ENCODE measurements at regions not wholly inside any gene's neighbourhood (a gene's known extent, or its start where the extent isn't known, plus 50 kb on each side); places are given as distances from the start of the nearest gene placed in this dataset.

DNA sequence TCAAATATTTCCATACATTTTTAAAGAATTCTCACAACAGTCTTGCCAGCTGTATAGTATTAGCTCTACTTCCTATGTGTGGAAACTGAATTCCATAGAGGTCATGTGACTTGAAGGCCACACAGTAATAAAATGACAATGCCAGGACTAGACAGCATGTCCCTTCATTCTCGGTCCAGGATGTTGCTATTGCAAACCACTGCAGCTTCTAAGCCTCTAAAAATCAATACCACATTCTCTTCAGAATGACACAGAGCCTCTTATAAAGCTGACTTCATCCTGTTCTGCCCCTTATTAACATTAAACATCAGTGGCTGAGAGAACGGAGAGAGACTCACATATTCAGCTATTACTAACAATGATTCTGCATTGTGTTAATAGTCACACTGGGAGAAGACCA is 240.3 kb upstream of the PEX5L start:
- no peak for DNase-seq (ENCODE audit: low read depth)
- no peak overlapping the region for H3K4me3 ChIP-seq (ENCODE audit: low read depth, low read length)
- TF ChIP-seq, protein P1, sequence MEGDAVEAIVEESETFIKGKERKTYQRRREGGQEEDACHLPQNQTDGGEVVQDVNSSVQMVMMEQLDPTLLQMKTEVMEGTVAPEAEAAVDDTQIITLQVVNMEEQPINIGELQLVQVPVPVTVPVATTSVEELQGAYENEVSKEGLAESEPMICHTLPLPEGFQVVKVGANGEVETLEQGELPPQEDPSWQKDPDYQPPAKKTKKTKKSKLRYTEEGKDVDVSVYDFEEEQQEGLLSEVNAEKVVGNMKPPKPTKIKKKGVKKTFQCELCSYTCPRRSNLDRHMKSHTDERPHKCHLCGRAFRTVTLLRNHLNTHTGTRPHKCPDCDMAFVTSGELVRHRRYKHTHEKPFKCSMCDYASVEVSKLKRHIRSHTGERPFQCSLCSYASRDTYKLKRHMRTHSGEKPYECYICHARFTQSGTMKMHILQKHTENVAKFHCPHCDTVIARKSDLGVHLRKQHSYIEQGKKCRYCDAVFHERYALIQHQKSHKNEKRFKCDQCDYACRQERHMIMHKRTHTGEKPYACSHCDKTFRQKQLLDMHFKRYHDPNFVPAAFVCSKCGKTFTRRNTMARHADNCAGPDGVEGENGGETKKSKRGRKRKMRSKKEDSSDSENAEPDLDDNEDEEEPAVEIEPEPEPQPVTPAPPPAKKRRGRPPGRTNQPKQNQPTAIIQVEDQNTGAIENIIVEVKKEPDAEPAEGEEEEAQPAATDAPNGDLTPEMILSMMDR (conservative IDR thresholded peaks at IDR 0.05; ENCODE audit: low read depth, low read length): no peak

DNA sequence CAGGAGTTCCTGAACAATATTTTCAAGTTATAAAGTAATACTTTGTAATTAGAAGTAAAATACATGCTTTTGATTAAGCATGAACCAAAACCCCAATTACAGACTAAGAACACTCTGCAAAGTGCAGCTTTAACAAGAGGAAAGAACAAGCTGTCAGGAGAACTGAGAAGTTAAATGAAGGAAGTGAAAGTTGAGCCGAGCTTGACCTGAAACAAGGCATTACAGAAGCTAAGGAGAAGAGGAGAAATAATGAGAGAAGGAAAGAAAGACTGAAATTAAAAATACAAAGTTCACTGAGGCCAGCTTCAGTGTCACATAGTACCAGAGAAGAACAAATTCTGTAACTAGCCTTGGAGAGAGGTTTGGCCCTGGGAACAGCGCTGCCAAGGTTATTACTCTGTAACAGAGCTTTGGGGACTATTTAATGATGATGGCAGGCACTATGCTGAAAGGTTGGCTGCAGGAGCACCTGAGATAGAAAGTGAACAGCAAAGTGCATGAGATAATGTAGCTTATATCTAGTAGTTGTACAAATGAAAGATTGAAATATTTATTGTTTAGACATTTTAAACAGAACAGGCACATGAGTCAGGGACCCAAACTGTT is 241.9 kb upstream of the PEX5L start:
- H3K4me3 ChIP-seq (ENCODE audit: low read depth, low read length): no peak overlapping the region
- no peak for DNase-seq (ENCODE audit: low read depth)
- TF ChIP-seq, protein P1 (conservative IDR thresholded peaks at IDR 0.05; ENCODE audit: low read depth, low read length): no peak

DNA sequence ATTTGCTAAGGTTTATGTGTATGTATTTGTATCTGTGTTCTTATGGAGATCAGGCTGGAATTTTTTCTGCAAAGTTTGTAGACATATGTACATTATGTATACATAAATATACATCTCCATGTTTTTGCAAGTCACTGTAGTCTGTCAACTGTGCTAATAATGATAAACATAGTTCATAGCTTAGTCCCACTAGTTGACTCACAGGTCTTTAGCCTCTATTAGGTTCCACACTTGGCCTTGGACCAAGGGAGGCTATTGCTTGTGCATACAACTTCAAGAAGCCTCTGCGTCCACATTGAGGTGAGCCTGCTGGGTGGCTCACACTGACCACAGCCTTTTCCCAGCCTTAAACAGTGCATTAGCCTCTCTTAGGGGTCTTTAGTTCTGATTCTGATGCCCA is 243.8 kb upstream of the PEX5L start:
- no peak for DNase-seq (ENCODE audit: low read depth)

DNA sequence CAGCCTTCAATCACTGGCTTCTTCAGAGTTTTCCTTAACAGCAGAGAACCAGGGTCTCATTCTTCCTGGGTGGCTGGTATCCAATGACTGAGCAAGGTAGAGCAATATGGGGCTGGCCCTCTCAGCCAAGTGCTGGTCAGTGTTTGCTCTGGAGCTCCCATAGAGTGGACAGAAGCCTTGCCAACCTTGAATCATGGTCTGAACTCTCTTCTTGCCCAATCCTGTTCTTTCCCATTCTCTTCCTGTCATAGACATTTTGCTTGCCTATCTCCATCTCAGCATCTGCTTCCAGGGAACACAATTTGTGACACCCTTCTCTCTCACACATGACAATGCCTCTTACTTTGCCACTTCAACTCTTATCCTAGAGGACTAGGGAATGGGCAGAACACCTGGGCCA is 245.6 kb upstream of the PEX5L start:
- H3K4me3 ChIP-seq (ENCODE audit: low read depth, low read length): no peak overlapping the region
- TF ChIP-seq, protein P1 (conservative IDR thresholded peaks at IDR 0.05; ENCODE audit: low read depth, low read length): no peak
- DNase-seq (ENCODE audit: low read depth): no peak

More for the DNA sequence above, 243.8 kb upstream of the PEX5L start:
- TF ChIP-seq, protein P1 (conservative IDR thresholded peaks at IDR 0.05; ENCODE audit: low read depth, low read length): no peak
- H3K4me3 ChIP-seq (ENCODE audit: low read depth, low read length): no peak overlapping the region

DNA sequence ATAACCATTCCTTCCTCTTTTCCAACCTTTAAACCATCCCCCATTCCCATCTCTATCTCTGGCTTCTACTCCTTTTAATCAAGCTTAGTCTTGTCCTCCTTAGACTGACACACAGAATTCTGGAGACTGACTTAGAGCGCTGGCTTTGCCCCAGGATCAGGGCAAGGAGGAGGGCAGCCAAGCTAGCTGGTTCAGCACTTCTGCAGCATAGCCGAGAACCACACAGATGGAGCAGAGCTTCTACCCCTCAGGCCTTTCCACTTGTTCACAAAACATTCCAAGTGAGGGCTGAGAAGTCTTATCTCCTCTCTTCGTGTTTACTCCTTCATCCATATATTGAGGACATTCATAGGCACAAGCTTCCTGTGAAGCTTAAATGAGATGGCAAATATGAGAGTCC is 246.5 kb upstream of the PEX5L start:
- TF ChIP-seq, protein P1 (conservative IDR thresholded peaks at IDR 0.05; ENCODE audit: low read depth, low read length): no peak
- no peak overlapping the region for H3K4me3 ChIP-seq (ENCODE audit: low read depth, low read length)
- DNase-seq (ENCODE audit: low read depth): no peak

DNA sequence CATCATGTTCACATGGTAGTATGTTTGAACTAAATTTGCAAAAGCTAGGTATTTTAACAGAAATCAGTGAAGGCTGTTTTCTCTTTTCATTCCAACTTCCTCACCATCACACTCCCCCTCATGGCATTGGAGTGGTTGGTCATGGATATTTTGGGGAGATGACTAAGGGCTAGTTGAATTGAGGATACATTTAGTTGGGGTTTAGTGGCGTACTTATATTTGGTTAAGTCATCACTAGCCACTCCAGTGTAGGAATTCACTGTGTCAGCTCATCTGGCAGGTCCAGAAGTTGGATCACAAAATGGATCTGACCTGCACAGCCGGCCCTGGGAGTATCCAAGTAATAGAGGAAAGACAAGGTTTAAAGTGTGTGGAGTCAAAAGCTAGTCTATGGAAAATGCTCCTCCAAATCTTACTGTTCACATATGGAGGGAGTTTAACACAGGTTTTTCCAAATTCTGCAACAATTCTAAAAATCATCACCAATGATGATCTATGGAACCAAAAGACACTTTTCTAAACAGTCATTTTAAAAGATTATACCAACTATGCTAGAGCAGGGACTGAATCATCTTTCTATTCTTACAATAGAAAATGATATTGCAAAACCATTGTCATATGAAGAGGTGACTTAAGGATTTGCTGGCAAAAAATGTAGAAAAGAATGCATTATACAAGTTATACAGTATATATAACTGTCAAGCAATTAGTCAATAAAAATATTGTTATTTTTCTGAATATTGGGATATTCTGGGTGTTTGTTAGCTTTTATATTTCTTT is 247.8 kb upstream of the PEX5L start:
- DNase-seq (ENCODE audit: low read depth): no peak
- no peak overlapping the region for H3K4me3 ChIP-seq (ENCODE audit: low read depth, low read length)
- TF ChIP-seq, protein P1 (conservative IDR thresholded peaks at IDR 0.05; ENCODE audit: low read depth, low read length): no peak

DNA sequence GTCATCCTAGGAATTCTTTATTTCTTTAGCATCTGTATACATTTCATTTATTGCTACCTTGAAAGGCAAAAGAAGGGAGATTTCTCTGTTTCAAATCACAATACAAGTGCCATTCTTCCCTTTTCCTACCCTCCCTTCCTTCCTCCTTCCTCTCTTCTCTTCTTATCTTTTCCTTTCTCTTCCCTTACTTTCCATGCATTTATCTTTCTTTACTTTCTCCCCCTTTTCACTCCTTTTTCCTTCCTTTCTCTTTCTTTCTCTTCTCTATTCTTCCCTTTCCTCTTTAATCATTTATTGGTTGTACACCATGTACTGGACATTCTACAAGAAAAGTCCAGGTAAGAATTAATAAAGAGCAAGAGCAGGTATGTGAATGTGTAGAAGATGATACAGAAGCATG is 251.0 kb upstream of the PEX5L start:
- TF ChIP-seq, protein P1 (conservative IDR thresholded peaks at IDR 0.05; ENCODE audit: low read depth, low read length): no peak
- no peak overlapping the region for H3K4me3 ChIP-seq (ENCODE audit: low read depth, low read length)
- DNase-seq (ENCODE audit: low read depth): no peak
